ENCODE measurements at regions not wholly inside any gene's neighbourhood (a gene's known extent, or its start where the extent isn't known, plus 50 kb on each side); places are given as distances from the start of the nearest gene placed in this dataset.

- Histone ChIP-seq H3K27me3 (ENCODE audit: low read length) (no peaks in the 10 kb centered on the region), H3K4me1 (ENCODE audit: low read length) (no peaks in the 10 kb centered on the region), H3K9me2 (replicated peaks; ENCODE audit: insufficient read depth, low read length) (no peaks in the 10 kb centered on the region), H3K9me3 (ENCODE audit: low read length) (no peaks in the 10 kb centered on the region), H3K27ac (ENCODE audit: low read length) (no peak overlapping the region), H3K36me3 (ENCODE audit: insufficient read depth, low read length) (no peaks in the 10 kb centered on the region), H3K4me3 (ENCODE audit: low read length) (no peak overlapping the region), H4K20me1 (ENCODE audit: insufficient read depth, low read depth, low read length) (no peaks in the 10 kb centered on the region), H3K4me2 (ENCODE audit: low read depth, low read length, poor library complexity, severe bottlenecking) (no peak overlapping the region), H3K9ac (ENCODE audit: low read length) (no peak overlapping the region), H3K79me2 (ENCODE audit: low read length) (no peaks in the 10 kb centered on the region), H2AFZ (ENCODE audit: low read length) (no peak overlapping the region)
- no peak for DNase-seq
Observed at GRCh38 chr3:73924048-73924447, 299.3 kb upstream of the PDZRN3 start.

GRCh38 chr3:73917643-73918042, 292.9 kb upstream of the PDZRN3 start:
- H3K9ac ChIP-seq (ENCODE audit: low read length): no peak overlapping the region
- H3K27ac ChIP-seq (ENCODE audit: low read length): no peak overlapping the region
- 0 out of 2 replicates have a peak, but pooled peaks cover 3% of the 10 kb centered on the region for H3K9me2 ChIP-seq (replicated peaks; ENCODE audit: insufficient read depth, low read length)
- H3K4me3 ChIP-seq (ENCODE audit: low read length): no peak overlapping the region
- H2AFZ ChIP-seq (ENCODE audit: low read length): no peak overlapping the region
- no peak overlapping the region for H3K4me2 ChIP-seq (ENCODE audit: low read depth, low read length, poor library complexity, severe bottlenecking)
- no peaks in the 10 kb centered on the region for H4K20me1 ChIP-seq (ENCODE audit: insufficient read depth, low read depth, low read length)
- H3K79me2 ChIP-seq (ENCODE audit: low read length): no peaks in the 10 kb centered on the region
- no peaks in the 10 kb centered on the region for H3K4me1 ChIP-seq (ENCODE audit: low read length)
- DNase-seq: no peak
- no peaks in the 10 kb centered on the region for H3K9me3 ChIP-seq (ENCODE audit: low read length)
- no peaks in the 10 kb centered on the region for H3K27me3 ChIP-seq (ENCODE audit: low read length)
- H3K36me3 ChIP-seq (ENCODE audit: insufficient read depth, low read length): no peaks in the 10 kb centered on the region

GRCh38 chr3:73915886-73916285, 291.1 kb upstream of the PDZRN3 start:
- Histone ChIP-seq H3K4me1 (ENCODE audit: low read length) (no peaks in the 10 kb centered on the region), H4K20me1 (ENCODE audit: insufficient read depth, low read depth, low read length) (no peaks in the 10 kb centered on the region), H2AFZ (ENCODE audit: low read length) (no peak overlapping the region), H3K27me3 (ENCODE audit: low read length) (no peaks in the 10 kb centered on the region), H3K36me3 (ENCODE audit: insufficient read depth, low read length) (no peaks in the 10 kb centered on the region), H3K79me2 (ENCODE audit: low read length) (no peaks in the 10 kb centered on the region), H3K27ac (ENCODE audit: low read length) (no peak overlapping the region), H3K4me3 (ENCODE audit: low read length) (no peak overlapping the region), H3K9me3 (ENCODE audit: low read length) (no peaks in the 10 kb centered on the region), H3K4me2 (ENCODE audit: low read depth, low read length, poor library complexity, severe bottlenecking) (no peak overlapping the region), H3K9me2 (replicated peaks; ENCODE audit: insufficient read depth, low read length) (0 out of 2 replicates have a peak, but pooled peaks cover 3% of the 10 kb centered on the region), H3K9ac (ENCODE audit: low read length) (no peak overlapping the region)
- no peak for DNase-seq

- Histone ChIP-seq H4K20me1 (ENCODE audit: insufficient read depth, low read depth, low read length) (no peaks in the 10 kb centered on the region), H3K9ac (ENCODE audit: low read length) (no peak overlapping the region)
Observed at GRCh38 chr3:73908218-73908617, 283.5 kb upstream of the PDZRN3 start.

GRCh38 chr3:73901686-73902085, 276.9 kb upstream of the PDZRN3 start:
- no peak overlapping the region for H2AFZ ChIP-seq (ENCODE audit: low read length)
- DNase-seq: no peak
- no peaks in the 10 kb centered on the region for H3K36me3 ChIP-seq (ENCODE audit: insufficient read depth, low read length)
- no peak overlapping the region for H3K4me2 ChIP-seq (ENCODE audit: low read depth, low read length, poor library complexity, severe bottlenecking)
- no peaks in the 10 kb centered on the region for H3K9me3 ChIP-seq (ENCODE audit: low read length)
- H4K20me1 ChIP-seq (ENCODE audit: insufficient read depth, low read depth, low read length): no peaks in the 10 kb centered on the region
- H3K27ac ChIP-seq (ENCODE audit: low read length): no peak overlapping the region
- H3K4me1 ChIP-seq (ENCODE audit: low read length): no peaks in the 10 kb centered on the region
- no peak overlapping the region for H3K9ac ChIP-seq (ENCODE audit: low read length)
- no peaks in the 10 kb centered on the region for H3K9me2 ChIP-seq (replicated peaks; ENCODE audit: insufficient read depth, low read length)
- H3K79me2 ChIP-seq (ENCODE audit: low read length): no peaks in the 10 kb centered on the region
- no peaks in the 10 kb centered on the region for H3K27me3 ChIP-seq (ENCODE audit: low read length)
- H3K4me3 ChIP-seq (ENCODE audit: low read length): no peak overlapping the region

More at GRCh38 chr3:73908218-73908617, 283.5 kb upstream of the PDZRN3 start:
- no peaks in the 10 kb centered on the region for H3K27me3 ChIP-seq (ENCODE audit: low read length)
- no peaks in the 10 kb centered on the region for H3K36me3 ChIP-seq (ENCODE audit: insufficient read depth, low read length)
- no peaks in the 10 kb centered on the region for H3K9me3 ChIP-seq (ENCODE audit: low read length)
- H3K9me2 ChIP-seq (replicated peaks; ENCODE audit: insufficient read depth, low read length): no peaks in the 10 kb centered on the region
- H3K27ac ChIP-seq (ENCODE audit: low read length): no peak overlapping the region
- H3K79me2 ChIP-seq (ENCODE audit: low read length): no peaks in the 10 kb centered on the region
- DNase-seq: no peak
- no peak overlapping the region for H2AFZ ChIP-seq (ENCODE audit: low read length)
- no peak overlapping the region for H3K4me2 ChIP-seq (ENCODE audit: low read depth, low read length, poor library complexity, severe bottlenecking)
- no peak overlapping the region for H3K4me3 ChIP-seq (ENCODE audit: low read length)
- H3K4me1 ChIP-seq (ENCODE audit: low read length): no peaks in the 10 kb centered on the region

- H3K9ac ChIP-seq (ENCODE audit: low read length): no peak overlapping the region
- H3K4me3 ChIP-seq (ENCODE audit: low read length): no peak overlapping the region
- H3K36me3 ChIP-seq (ENCODE audit: insufficient read depth, low read length): no peaks in the 10 kb centered on the region
- H3K27me3 ChIP-seq (ENCODE audit: low read length): no peaks in the 10 kb centered on the region
- H2AFZ ChIP-seq (ENCODE audit: low read length): no peak overlapping the region
- no peak overlapping the region for H3K27ac ChIP-seq (ENCODE audit: low read length)
- no peak overlapping the region for H3K4me2 ChIP-seq (ENCODE audit: low read depth, low read length, poor library complexity, severe bottlenecking)
- no peaks in the 10 kb centered on the region for H3K79me2 ChIP-seq (ENCODE audit: low read length)
- H3K9me2 ChIP-seq (replicated peaks; ENCODE audit: insufficient read depth, low read length): peaks cover 2% of the 10 kb centered on the region; the same call in 1 of the 2 replicates
- H3K4me1 ChIP-seq (ENCODE audit: low read length): no peaks in the 10 kb centered on the region
- H3K9me3 ChIP-seq (ENCODE audit: low read length): no peaks in the 10 kb centered on the region
- DNase-seq: no peak
- no peaks in the 10 kb centered on the region for H4K20me1 ChIP-seq (ENCODE audit: insufficient read depth, low read depth, low read length)
Observed at GRCh38 chr3:73894474-73895213, 269.9 kb upstream of the PDZRN3 start.

GRCh38 chr3:73893089-73893488, 268.3 kb upstream of the PDZRN3 start:
- DNase-seq: no peak
- Histone ChIP-seq H3K4me2 (ENCODE audit: low read depth, low read length, poor library complexity, severe bottlenecking) (no peak overlapping the region), H4K20me1 (ENCODE audit: insufficient read depth, low read depth, low read length) (no peaks in the 10 kb centered on the region)

GRCh38 chr3:73885862-73886261, 261.1 kb upstream of the PDZRN3 start:
- no peaks in the 10 kb centered on the region for H4K20me1 ChIP-seq (ENCODE audit: insufficient read depth, low read depth, low read length)
- H3K4me2 ChIP-seq (ENCODE audit: low read depth, low read length, poor library complexity, severe bottlenecking): no peak overlapping the region
- H3K9ac ChIP-seq (ENCODE audit: low read length): no peak overlapping the region
- no peaks in the 10 kb centered on the region for H3K4me1 ChIP-seq (ENCODE audit: low read length)
- H2AFZ ChIP-seq (ENCODE audit: low read length): no peak overlapping the region
- no peak overlapping the region for H3K27ac ChIP-seq (ENCODE audit: low read length)
- no peak for DNase-seq
- no peaks in the 10 kb centered on the region for H3K27me3 ChIP-seq (ENCODE audit: low read length)
- H3K36me3 ChIP-seq (ENCODE audit: insufficient read depth, low read length): no peaks in the 10 kb centered on the region
- no peaks in the 10 kb centered on the region for H3K79me2 ChIP-seq (ENCODE audit: low read length)
- no peak overlapping the region for H3K4me3 ChIP-seq (ENCODE audit: low read length)
- peaks cover 7% of the 10 kb centered on the region for H3K9me2 ChIP-seq (replicated peaks; ENCODE audit: insufficient read depth, low read length)
- no peaks in the 10 kb centered on the region for H3K9me3 ChIP-seq (ENCODE audit: low read length)

More at GRCh38 chr3:73893089-73893488, 268.3 kb upstream of the PDZRN3 start:
- Histone ChIP-seq H3K27ac (ENCODE audit: low read length) (no peak overlapping the region), H3K9me2 (replicated peaks; ENCODE audit: insufficient read depth, low read length) (peaks cover 4% of the 10 kb centered on the region; the same call in 1 of the 2 replicates), H3K79me2 (ENCODE audit: low read length) (no peaks in the 10 kb centered on the region), H3K9ac (ENCODE audit: low read length) (no peak overlapping the region), H3K9me3 (ENCODE audit: low read length) (no peaks in the 10 kb centered on the region), H3K27me3 (ENCODE audit: low read length) (no peaks in the 10 kb centered on the region), H2AFZ (ENCODE audit: low read length) (no peak overlapping the region), H3K4me1 (ENCODE audit: low read length) (no peaks in the 10 kb centered on the region), H3K4me3 (ENCODE audit: low read length) (no peak overlapping the region), H3K36me3 (ENCODE audit: insufficient read depth, low read length) (no peaks in the 10 kb centered on the region)
